ENCODE measurements at regions not wholly inside any gene's neighbourhood (a gene's known extent, or its start where the extent isn't known, plus 50 kb on each side); places are given as distances from the start of the nearest gene placed in this dataset.
"Not testable (repeated sequence)": the region's sequence is repeated elsewhere in the genome, so short reads cannot be mapped to it uniquely, and the experiment has no call there.

DNA sequence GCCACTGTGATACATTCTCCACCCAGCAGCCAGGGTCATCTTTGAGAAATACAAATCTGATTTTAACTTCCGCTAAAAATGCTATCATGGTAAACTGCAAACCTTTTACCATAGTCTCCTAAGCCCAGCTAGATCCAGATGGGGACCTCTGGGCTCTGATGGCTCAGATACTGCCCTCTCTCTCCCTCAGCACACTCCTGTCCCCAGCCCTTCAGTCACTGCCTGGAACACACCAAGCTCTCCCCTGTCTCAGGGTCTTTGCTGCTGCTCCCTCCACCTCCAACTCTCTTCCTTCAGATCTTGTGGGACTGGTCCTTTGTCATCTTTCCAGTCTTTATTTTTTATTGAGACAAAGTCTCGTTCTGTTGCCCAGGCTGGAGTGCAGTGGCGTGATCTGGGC, 65.1 kb downstream of the SPRY4 start:
- DNase-seq: no peak

DNA sequence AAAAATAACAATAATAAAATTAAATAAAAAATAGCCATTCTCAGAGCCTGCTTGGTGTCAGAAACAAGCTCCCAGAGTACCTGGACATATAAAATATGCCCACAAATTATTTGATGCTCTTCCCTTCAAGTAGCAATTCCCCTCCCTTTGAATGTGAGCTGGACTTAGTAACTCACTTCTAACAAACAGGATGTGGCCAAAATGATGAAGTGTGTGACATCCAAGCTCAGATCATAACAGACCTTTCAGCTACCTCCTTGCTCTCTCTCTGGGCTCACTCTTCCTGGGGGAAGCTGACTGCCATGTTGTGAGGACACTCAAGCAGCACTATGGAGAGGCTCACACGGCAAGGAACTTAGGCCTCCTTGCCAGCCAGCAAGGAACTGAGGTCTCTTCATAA, 69.0 kb downstream of the SPRY4 start:
- no peak for DNase-seq

DNA sequence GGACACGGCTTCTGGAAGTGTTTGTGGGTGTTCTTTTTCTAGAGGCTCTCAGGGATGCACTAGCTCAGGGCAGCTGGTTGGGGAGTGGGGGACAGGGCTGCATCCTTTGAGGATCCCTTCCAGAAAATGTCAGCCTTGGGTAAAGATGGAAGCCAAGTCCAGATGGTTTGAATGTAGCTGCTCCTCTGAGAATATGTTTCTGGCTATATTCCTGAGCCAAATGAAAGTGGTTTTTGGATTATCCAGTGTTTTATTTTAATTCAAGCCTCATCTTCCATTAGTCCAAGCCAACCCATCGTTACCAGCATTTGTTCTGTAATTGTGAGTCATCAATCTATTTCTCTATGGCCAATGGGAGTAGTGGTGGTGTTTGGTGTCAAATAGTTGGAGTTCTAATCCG, 70.4 kb downstream of the SPRY4 start:
- no peak for DNase-seq

DNA sequence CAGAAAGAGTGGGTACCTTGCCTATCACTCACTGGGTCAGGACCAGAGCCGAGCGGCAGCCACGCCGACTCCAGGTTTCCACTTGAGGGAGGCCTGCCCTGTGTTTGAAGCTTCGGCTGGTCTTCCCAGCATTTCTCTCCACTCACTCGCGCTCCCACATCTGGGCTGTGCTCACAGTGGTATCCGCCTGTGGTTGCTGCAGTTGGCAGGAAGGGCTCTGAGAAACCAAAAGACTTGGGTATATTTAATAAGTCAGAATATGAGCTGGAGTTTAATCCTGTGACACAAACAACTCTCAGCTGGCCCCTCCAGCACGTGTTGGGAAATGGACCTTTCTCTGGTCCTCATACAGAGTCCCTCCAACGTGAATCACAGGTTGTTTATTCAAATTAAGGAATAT, 70.9 kb downstream of the SPRY4 start:
- DNase-seq: no peak

DNA sequence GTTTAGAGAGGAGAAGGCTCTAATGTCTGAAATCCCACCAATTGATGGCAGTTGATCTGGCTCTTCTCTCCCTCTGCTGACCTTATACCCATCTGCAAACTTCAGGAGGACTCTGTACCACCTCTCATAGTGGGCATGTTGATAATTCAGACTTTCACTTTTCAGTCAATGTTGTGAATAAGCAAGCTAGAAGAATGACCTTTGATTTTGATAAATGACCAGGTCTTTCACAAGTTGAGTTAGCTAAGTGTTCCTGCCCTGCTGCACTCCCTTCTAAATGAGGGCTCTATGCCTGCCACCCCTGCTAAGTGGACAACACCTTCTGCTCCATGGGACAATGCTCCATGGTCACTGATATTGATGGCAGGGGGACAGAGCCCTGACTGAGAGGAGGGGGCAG, 74.7 kb downstream of the SPRY4 start:
- DNase-seq: no peak

DNA sequence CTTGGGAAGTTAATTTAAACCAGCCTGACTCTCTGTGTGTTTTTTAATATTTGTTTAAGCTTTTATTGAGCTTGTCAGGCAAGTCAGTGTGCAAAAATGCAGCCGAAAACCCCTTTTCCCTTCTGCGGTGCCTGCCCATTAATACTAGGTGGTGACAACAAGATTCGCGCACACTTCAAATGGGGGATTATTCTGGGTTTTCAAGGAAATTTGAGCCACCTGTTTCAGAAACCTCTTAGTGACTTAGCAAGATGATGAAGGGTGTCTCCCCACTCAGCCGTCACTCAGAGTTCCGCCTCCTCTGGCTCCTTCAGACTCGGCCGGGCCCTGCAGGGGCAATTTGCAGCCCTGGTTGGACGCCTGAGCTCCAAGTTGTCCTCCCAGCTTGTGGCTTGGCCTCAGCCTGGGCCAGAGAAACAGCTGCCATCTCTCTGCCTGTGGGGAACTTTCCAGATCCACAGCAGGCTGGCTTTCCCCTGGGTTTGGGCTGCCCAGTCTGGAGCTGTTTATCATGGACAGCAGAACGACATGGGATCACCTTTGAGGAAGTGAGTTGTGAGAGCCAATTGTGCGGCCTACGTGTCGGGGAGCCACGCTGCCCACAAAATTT, 75.9 kb downstream of the SPRY4 start:
- DNase-seq: no peak

DNA sequence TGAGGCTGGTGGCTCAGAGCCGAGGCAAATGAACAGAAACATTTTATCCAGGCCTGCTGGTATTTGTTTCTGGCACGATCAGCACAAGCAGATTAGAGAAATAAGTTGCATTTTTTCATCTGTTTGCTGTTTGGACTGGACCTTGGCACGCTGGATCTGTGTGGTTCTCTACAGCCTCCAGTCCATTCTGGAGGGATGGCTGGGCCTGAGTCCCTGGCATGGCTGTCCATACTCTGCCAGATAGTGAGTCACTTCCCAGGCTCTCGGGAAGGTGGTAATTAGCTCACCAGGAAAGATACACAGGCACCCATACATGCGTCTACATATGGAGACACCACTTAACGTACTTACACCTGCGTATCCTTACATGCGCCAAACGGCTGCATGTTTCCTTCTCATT, 78.6 kb downstream of the SPRY4 start:
- DNase-seq: no peak

DNA sequence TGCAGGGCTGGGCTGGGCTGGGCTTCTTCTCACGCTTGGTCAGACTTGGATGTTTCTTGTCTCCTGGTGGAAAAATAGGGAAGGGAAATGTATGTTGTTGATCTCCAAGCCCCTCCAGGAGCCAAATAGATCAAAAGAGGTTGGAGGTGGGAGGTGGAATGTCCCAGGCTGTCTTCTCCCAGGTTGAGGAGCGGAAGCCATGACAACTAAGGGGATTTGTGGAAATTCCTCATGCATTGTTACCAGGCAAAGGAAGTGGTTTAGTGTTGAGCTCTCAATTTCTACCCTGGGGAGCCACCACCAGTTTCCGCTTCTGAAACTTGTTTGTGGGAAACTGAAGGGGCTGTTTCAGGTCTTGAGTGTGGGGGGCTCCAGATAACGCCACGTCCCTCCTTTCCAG, 79.0 kb downstream of the SPRY4 start:
- DNase-seq: no peak

DNA sequence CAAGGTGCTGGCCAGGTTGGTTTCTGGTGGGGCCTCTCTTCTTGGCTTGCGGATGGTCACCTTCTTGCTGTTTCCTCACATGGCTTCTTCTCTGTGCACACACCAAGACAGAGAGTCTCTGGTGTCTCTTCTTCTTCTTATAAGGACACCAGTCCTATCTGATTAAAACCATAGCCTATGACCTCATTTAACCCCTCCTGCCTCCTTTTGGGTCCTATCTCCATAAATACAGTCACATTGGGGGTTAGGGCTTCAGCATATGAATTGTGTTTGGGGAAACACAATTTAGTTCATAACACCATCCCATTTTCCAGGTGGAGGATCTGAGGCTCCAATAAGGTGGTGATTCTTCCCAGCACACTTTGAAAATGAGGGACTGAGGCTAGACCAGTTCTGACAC, 80.4 kb downstream of the SPRY4 start:
- no peak for DNase-seq

DNA sequence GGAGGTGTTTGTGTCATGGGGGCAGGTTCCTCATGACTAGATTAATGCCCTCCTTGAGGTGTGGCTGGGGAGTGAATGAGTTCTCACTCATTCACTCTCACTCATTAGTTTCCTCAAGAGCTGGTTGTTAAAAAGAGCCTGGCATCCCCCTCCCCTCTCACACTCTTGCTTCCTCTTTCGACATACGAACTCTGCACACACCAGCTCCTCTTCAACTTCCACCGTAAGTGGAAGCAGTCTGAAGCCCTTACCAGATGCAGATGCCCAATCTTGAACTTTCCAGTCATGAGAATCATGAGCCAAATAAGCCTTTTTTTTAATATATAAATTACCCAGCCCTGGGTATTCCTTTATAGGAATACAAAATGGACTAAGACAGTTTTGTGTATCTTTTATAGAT, 82.5 kb downstream of the SPRY4 start:
- no peak for DNase-seq

DNA sequence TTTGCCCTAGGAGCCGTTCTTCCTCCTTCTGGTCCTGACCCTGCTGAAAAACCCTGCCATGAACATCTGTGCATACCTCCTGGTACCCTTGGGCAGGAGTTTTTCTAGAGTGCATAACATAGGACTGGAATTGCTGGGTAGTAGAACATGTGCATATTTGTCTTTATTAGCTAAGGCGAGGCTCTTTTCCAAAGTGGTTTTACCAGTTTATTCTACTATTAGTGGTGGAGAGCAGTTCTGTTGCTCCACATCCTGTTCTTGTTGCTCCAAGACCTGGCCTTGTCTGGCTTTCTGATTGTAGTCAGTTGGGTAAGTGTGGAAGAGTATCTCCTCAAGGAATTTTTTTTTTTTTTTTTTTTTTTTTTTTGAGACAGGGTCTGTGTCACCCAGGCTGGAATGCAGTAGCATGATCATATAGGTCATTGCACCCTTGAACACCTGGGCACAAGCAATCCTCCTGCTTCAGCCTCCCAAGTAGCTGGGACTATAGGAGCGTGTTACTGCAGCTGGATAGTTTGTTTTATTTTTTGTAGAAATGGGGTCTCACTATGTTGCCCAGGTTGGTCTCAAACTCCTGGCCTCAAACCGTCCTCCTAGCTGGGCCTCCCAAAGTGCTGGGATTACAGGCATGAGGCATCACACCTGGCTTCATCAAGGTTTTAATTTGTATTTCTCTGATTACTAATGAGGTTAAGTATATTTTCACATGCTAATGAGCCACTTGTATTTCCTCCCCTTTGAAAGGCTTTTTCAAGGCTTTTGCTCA, 85.2 kb downstream of the SPRY4 start:
- no peak for DNase-seq

DNA sequence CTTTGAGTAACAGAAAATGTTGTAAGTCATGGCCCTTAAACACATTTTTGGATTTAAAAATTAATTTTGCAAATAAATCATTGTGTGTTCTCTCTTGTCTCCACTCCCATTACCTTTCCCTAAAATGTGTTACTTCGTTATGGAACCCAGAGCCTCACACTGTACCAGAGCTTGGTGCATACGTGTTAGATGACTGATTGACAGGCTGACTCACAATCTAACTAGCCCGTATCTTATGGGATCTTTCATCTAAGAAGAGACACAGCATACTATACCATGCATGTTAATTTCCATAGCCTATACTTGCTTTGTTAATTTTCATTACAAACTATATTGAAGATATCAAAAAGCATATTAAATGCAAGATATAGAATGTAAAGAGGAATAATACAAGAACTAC, 87.1 kb downstream of the SPRY4 start:
- DNase-seq: no peak

DNA sequence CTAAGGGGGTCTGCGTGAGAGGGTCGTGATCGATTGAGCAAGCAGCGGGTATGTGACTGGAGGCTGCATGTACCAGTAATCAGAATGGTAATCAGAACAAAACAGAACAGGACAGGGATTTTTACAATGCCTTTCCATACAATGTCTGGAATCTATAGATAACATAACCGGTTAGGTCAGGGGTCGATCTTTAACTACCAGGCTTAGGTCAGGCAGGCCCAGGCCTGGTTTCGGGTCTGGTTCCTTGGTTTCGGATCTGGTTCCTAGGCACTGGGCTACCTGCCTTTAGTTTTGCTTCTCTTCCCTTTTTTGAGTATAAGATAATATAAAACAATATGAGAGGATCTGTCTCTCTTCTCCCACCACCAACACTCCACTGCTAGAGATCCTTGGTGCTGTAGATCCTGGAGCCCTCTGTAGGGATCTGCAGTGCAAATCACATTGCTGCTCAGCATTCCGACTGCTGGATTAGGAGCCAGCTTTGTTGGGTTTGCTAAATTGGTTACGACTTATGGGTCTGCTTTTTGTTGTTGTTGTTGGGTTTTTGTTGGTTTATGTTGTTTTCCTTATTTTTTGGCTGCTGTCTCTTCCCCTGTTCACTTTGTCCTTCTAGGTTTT, 88.0 kb downstream of the SPRY4 start:
- not testable (repeated sequence) for DNase-seq

DNA sequence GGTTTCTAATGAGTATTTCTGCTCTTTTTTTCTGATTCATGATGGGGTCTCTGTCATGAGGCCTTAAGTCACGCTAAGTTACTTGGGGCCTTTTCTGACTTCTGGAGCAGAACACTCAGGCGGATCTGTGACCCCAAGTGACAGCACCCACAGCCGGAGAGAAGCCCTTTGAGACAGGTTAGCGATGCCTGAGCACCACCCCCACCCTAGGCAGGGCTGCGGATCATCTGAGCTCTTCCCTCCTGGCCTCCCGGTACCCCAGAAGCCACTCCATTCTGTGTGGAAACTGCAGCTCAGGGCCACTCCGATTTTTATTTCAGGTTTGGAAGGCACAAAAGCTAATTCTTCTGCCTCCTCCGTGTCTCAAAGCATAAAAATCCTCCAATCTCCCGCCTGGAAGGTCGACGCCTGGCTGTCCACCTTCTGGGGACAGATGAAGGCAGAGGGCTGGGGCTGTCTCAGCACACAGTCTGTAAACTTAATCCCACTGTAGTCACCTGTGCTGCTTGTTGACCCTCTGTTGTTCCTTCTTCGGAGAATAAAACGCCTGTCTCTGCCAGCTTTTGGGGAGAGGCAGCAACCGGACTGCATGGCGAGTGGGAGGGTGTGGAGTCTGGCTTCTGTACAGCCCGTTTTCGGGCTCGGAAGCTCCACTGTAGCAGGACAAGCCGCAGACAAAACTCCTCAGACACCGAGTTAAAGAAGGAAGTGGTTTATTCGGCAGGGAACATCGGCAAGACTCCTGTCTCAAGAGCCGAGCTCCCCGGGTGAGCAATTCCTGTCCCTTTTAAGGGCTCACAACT, 88.8 kb downstream of the SPRY4 start:
- DNase-seq: no peak

DNA sequence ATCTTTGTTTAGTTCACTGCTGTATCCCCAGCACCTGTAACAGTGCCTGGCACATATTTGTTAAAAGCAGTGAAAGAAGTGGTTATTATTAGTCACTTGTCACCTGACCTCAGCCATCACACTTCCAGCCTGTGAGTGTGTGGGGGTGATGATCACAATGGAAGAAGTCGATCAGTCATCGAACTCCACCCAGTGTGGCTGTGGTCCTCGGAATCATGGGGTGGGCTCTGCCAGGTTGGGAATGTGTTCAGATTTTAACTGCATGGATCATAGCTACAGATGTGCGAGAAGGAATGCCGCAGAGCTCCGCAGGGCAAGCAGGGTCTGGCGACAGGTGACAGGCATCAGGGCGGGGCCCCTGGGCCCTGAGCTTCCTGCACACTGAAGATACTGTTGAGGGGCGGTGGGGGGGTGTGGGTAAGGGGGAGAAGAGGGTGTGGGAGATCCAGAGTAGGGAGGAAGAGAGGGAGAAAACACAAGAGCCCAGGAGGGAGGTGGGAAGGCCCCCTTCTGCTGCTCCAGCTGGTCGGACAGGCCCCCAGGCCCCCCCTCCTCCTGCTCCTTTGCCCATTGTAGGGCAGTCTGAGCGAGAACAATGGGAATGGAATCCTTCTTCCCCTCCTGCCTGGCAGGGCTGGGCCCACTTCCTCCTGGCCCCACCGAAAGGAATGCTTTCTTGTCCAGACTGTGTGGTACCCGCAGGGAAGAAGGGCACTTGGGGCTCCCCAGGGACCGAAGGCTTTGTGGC, 89.6 kb downstream of the SPRY4 start:
- peak; percentile 15 for DNase-seq

DNA sequence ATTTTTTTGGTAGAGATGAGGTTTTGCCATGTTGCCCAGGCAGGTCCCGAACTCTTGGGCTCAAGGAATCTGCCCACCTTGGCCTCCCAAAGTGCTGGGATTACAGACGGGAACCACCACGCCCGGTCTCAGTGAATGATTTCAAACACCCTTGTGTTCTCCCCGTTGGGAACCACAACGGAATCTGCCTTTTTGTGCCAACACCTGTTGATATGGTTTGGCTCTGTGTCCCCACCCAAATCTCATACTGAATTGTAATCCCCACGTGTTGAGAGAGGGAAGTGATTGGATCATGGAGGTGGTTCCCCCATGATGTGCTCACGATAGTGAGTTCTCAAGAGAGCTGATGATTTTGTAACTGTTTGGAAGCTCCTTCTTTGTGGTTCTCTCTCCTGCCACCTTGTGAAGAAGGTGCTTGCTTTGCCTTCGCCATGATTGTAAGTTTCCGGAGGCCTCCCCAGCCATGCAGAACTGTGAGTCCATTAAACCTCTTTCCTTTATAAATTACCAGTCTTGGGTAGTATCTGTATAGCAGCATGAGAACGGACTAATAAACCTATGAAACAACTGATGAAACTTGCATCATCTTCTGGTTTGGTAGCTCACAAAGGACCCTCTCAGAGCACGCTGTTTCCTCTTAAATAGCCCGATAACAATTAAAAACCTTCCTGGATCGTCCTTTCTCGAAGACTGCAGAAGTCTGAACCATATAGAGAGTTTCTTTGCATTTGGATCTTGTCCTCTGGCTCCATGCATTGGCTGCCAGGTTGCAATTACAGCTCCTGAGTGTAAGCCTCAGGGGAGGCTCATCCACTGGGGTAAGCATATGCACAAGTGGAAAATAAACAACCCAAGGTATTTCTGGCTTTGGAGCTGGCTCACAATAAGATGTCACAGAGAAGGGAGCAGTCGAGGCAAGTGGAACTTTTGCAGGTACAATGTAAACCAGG, 91.5 kb downstream of the SPRY4 start:
- DNase-seq: no peak

DNA sequence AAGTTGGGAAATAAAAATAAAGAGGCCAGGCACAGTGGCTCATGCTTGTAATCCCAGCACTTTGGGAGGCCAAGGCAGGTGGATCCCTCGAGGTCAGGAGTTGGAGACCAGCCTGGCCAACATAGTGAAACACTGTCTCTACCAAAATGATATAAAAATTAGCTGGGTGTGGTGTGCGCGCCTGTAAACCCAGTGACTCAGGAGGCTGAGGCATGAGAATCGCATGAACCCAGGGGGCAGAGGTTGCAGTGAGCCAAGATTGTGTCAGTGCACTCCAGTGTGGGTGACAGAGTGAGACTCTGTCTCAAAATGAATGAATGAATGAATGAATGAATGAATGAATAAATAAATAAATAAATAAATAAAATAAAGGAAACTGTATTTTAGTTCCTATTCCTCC, 93.9 kb downstream of the SPRY4 start:
- not testable (repeated sequence) for DNase-seq

DNA sequence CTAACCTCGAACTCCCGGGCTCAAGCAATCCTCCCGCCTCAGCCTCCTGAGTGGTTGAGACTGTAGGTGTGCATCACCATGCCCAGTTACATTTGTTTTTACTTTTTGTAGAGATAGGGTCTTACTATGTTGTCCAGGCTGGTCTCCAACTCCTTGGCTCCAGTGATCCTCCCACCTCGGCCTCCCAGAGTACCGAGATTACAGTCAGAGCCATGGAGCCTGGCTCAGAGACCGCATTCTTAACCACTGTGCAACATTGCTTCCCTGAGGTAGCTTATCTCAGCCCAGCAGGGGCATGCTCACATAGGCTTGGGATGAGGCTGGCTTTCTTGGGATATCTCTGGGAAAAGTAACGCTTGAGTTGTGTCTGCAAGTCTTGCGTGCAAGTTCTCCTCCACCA, 99.7 kb downstream of the SPRY4 start:
- DNase-seq: no peak

DNA sequence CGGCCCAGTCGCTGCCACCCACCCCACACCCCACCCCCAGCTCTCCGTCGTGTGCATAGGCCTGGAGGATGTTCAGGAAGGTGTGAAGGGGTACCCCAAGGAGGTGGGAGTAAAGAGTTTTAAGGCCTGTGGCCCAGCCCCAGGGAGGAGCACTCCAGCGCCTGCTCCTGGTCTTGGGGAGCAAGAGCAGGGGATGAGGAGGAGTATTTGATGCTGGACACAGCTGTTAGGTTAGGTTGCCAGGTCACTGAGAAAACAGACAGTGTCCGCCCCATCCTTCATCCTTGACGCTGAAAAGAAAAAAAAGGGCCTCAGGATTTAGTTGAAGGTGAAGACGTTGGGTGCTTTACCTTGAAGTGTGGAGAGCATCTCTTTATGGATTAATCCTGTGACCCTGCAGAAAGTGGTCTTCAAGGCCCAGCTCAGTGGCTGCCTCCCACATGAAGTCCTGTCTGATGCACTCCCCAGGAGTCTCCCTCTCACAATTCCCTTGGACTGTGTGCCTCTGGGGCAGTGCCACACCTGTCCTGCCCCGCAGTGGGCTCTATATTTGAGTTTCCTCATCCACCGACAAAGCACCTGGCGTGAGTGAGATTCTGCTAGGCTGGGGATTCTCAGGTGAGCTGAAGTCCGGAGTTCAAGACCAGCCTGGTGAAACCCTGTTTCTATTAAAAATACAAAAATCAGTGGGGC, 101.8 kb downstream of the SPRY4 start:
- DNase-seq: no peak

DNA sequence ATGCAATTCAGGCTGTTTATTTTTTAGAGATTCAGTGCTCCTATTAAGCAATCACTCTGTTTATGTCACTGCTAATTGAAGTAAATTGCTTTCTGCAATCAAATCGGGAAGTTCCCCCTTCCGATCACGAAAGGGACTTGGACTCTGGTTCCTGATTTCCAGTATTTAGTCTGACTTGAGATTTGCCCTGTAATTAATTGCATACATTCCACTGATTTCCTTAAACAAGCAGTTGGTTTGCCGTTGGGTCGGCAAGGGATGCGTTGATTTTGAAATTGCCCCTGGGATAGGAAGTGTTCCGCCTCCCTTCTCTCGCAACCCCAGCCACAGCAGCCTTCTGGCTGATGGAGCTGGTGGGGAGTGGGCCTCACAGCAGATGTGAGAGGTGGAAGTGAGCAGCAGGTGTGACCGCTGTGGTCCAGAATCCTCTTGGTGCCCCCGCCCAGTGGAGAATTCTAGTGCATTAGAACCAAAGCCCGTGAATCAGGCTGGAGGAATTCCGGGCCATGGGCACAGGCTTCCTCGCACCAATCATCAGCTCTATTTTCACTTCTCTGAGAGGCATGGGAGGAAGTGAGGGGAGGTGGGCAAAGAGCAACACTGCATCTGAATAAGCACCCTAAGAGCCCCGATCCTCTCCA, 102.5 kb downstream of the SPRY4 start:
- DNase-seq: no peak

All from stimulated activated CD4-positive, alpha-beta T cell treated with anti-CD3 and anti-CD28 coated beads, Interleukin-12 subunit alpha, Interleukin-12 subunit beta, amount 100 ng/mL, for 4 hours (primary cell).